HG02798 (cell line): ENCODE measurements at regions not wholly inside any gene's neighbourhood (a gene's known extent, or its start where the extent isn't known, plus 50 kb on each side); places are given as distances from the start of the nearest gene placed in this dataset.

ENCODE experiments used
- ATAC-seq: cut with Tn5 transposase; IDR thresholded peaks from one replicate; pipeline ENCODE4 v1.9.1; 2021; ENCODE audit warnings: mild to moderate bottlenecking; ENCODE audit not compliant: unreplicated experiment, poor library complexity

- ATAC-seq = no peak
Measured at GRCh38 chr22:47290706-47291430, 528.4 kb downstream of the TBC1D22A start.

DNA sequence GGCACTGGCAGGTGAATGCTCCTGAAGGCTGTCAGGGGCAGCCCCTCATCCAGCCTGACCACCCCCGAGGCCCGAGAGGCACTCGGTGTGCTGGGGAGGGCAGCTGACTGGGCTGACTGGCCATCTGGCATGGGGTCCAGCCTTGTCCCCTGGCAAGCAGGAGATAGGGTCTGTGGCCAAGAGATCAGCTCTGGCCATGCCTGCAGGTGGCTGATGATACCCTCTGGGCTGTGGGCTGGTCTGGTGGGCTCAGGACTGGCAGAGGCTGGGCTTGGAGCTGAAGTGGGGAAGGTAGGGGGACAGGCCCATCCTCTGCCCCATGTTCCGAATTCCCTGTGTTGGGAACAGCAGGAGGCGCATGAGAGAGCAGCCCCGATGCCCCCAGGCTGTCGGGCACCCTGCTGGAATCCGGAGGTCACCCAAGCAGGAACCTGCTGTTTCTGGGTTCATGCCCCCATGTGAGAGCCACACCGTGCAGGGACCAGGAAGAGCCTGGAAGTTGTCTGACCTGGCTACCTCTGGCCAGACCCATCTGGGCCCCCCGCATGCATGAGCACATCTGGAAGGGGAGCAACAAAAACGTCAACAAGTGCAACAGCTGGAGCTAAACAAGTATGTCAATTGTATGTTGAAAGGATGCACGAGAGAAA lies 527.0 kb downstream of the TBC1D22A start:
- ATAC-seq = no peak

DNA sequence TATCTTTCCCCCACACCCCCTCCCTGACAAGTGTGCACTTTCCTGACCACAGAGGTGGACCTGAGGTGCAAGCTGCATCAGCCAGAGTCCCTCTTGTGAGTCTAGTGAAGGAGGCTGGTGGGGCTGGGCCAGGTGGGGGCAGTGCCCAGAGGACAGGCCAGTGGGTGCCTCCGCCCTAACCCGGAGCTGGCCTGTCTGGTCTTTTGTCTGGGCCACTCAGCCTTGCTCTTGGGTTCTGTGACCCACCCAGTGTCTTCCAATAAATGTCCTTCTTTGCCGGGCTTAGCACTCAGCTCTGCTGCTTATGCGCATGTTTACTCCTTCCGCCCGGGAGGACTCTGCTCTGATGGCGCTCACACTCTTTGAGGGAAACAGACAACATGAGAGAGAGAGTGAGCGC lies 526.2 kb downstream of the TBC1D22A start:
- ATAC-seq = no peak

- ATAC-seq = no peak
Measured at GRCh38 chr22:47287516-47287915, 525.1 kb downstream of the TBC1D22A start.

DNA sequence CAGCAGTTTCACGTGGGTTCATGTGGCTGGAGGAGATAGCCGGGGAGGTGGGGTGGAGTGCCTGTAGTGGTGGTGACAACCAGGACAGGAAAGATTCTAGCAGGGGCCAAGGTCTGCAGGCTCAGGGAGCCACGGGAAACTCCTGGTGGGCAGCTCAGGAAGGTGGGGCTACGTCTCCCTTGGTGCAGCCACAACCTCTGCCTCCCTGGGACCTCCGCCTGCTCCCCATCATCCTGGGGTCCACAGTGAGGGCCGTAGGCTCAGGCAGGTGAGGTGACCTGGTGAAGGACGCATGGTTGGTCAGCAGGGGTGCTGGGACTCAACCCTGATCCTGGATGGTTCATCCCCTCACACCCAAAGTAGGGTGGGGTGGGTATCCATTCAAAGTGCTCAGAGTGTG lies 524.1 kb downstream of the TBC1D22A start:
- no peak for ATAC-seq

DNA sequence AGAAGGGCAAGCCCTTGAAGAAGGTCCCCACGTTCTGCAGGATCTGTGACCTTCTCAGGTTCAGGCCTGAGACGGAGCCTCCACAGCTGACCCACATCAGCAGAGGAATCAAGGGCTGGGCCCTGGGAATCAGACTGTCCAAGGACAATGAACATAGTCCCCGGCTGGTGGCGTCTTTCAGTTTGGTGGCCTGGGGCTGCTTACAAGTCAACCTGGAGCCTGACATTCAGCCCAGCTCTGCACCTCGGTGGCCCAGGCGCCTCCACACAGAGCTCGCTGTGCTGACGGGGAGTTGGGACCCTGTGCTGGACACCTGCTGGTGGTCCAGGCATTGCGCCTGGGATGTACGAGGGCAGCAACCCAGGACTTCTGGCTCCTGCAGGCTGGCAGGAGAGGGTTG lies 523.5 kb downstream of the TBC1D22A start:
- no peak for ATAC-seq

GRCh38 chr22:47284822-47285221 lies 522.4 kb downstream of the TBC1D22A start:
- no peak for ATAC-seq

- ATAC-seq = no peak
Measured at GRCh38 chr22:47284360-47284759, 521.9 kb downstream of the TBC1D22A start.

GRCh38 chr22:47283616-47284270 lies 521.3 kb downstream of the TBC1D22A start:
- no peak for ATAC-seq

DNA sequence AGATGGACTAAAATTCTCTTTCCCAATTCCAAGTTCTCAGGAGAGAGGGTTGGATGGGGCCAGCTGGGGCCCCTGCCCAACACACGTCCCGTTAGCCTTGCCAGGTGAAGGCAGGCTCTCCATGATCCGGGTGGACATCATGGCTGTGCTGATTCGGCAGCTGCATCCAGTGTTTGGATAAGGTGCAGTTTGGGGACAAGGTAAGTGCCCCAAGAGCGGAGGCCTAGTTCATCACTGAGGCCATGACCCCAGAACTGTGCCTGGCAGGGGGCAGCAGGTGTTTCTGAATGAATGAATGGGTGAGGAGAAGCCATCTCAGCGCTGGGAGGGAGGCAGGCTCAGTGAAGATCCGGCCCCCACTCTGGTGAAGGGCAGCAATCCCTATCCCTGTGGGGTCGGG lies 520.4 kb downstream of the TBC1D22A start:
- ATAC-seq = no peak

DNA sequence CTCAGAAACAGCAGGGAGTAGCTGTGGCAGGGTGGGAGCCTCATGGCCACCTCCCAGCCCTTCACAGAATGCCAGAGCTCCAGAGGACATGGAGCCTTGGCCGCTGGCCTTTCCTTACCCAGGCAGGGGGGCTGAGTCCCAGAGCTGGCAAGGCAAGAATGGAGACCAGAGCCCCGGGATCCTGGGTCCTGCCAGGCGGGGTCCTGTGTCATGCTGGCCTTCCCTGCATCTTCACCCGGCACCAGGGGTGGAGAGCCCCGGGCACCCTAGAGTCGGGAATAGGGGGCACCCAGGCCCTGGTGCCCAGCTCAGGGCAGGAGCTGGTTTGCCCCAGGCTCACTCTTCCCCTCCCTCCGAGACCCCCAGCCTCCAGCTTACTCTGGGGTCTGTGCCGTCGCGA lies 519.9 kb downstream of the TBC1D22A start:
- no peak for ATAC-seq

- ATAC-seq = no peak
Measured at GRCh38 chr22:47281126-47282106, 519.0 kb downstream of the TBC1D22A start.

- no peak for ATAC-seq
Measured at GRCh38 chr22:47280301-47280700, 517.9 kb downstream of the TBC1D22A start.

DNA sequence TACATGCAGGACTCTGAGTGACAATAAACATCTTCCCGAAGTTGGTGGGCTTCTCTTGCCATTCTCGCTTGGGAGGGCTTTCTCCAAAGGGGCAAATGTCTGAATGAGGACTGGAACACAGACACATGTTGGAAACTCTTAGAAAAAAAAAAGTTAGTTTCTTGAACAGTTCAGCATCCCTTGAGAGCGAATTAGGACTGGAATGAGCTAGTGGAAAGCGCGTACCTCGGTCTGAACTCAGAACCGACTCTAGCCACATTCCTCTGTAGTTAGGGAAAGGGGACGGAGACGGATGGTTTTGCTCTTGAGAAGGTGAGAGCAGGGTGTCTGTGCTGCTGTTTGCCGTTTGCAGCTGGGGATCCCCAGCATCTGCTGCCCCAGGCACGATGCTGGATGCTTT lies 517.3 kb downstream of the TBC1D22A start:
- no peak for ATAC-seq

DNA sequence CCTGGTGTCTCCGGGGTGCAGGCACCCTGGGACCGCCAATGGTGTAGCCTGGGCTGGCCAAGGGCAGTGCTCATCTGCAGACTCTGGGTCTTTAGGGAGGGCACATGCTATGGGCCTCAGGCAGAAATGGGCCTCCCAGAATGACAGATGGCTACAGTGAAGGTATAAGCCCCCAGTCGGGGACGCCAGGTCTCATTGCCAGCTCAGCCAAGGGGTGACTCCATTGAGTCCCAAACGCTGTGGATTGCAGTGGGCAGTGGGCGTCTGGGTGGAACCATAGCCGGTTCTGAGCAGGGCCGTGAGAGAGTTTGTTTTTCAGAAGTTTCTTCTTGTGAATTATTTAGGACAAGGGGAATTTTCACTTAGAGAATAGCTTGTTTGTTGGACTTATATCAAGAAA lies 516.9 kb downstream of the TBC1D22A start:
- no peak for ATAC-seq

DNA sequence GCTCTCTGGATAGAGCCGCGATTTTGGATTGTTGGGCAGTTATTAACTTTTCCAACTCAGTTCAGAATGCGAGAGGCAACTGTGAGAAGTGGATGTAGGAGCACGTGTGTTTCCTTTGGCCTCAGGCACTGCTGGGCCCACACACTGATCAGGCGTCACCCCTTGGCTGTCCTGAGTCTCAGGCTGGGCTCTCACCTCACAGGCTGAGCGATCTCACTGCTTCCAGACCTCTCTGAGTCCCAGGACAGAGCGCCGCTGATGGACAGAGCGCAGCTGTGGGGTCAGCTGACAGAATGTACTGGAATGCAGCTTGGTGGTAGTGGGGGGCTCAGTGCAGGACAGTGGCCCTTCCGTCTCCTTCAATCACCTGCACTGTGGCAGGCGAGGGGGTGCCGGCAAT lies 516.2 kb downstream of the TBC1D22A start:
- no peak for ATAC-seq

DNA sequence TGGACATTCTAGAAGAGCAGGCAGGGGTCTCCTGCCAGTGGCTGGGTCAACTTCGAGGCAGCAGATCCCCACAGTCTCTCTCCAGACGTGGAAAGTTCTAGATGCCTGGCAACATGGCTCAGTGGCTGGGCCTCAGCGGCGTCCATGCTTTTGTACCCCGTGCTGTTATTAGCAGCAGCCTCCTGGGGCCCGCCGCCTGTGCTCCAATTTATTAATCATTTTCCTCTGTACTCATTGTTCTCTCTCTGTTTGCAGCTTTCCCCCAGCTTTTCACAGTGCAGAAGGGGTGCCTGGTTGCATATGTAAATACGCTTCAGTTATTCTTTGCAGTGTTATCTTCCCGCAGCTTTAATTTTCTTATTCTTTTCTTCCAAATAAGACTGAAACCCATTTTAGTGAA lies 515.1 kb downstream of the TBC1D22A start:
- no peak for ATAC-seq

DNA sequence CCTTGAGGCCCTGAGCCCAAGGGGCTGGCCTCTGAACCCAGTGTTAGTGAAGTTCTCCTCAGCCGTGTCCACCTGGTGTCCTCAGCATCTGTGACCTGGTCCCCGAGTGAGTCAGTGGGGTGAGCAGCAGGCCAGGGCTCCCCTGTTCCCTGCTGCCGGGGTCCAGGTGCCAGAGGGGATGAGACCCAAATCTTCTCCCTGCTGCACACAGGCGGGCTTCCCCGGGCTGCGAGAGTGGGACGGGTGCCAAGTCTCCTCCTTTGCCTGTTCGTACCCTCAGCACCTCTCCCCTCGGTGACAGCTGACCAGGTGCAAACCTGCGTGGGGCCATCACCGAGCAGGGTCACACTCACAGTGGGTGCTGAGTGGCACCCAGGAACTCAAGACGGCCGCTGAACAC lies 514.5 kb downstream of the TBC1D22A start:
- ATAC-seq = no peak

GRCh38 chr22:47276450-47276820 lies 514.0 kb downstream of the TBC1D22A start:
- ATAC-seq = no peak

GRCh38 chr22:47275605-47276449 lies 513.4 kb downstream of the TBC1D22A start:
- no peak for ATAC-seq
